Endothelial cell of umbilical vein (primary cell): ENCODE measurements at regions not wholly inside any gene's neighbourhood (a gene's known extent, or its start where the extent isn't known, plus 50 kb on each side); places are given as distances from the start of the nearest gene placed in this dataset.

Experiments used
- CTCF ChIP-seq, 2 donors: IDR thresholded peaks; 1 replicate in 1 of 2; 2 replicates in 1 of 2; pipeline ENCODE4 v1.5.1; 2011; ENCODE audit warnings: low read length in 2 of 2, mild to moderate bottlenecking in 2 of 2, moderate library complexity in 2 of 2, control low read depth in 1 of 2, inconsistent platforms in 1 of 2, low read depth in 1 of 2; ENCODE audit not compliant: insufficient read depth in 1 of 2; ENCODE audit errors: extremely low read depth in 1 of 2
- EZH2 ChIP-seq: IDR thresholded peaks from 2 replicates; pipeline ENCODE4 v1.6.1; 2012; ENCODE audit warnings: borderline replicate concordance, low read depth, mild to moderate bottlenecking, moderate library complexity, low read length, inconsistent platforms; ENCODE audit not compliant: severe bottlenecking
- JUN ChIP-seq: IDR thresholded peaks from 2 replicates; pipeline ENCODE4 v1.6.1; 2011; ENCODE audit warnings: borderline replicate concordance, low read depth; ENCODE audit not compliant: insufficient read length, insufficient read depth
- MAX ChIP-seq: IDR thresholded peaks from 2 replicates; pipeline ENCODE4 v1.6.1; 2011; ENCODE audit not compliant: insufficient read depth, insufficient read length
- MYC ChIP-seq: IDR thresholded peaks from one replicate; pipeline ENCODE4 v1.6.1; 2011; ENCODE audit warnings: mild to moderate bottlenecking, low read depth, low read length
- POLR2A ChIP-seq: IDR thresholded peaks from 2 replicates; pipeline ENCODE4 v1.6.1; 2012; ENCODE audit warnings: low read depth, mild to moderate bottlenecking, control low read depth, low read length
- POLR2AphosphoS5 ChIP-seq: IDR thresholded peaks from 2 replicates; pipeline ENCODE4 v1.6.1; 2012; ENCODE audit warnings: low read depth, mild to moderate bottlenecking, control low read depth, low read length, moderate library complexity; ENCODE audit not compliant: insufficient read depth

GRCh38 chr12:71011261-71011660, 90.7 kb upstream of the PTPRR start:
- TF ChIP-seq CTCF (IDR thresholded peaks at IDR 0.05; ENCODE audit: extremely low read depth in 1 of 2, insufficient read depth in 1 of 2, low read depth in 1 of 2, low read length in 2 of 2) (no peak), EZH2 (no peak), POLR2AphosphoS5 (no peak), MYC (no peak), POLR2A (no peak), MAX (no peak), JUN (no peak)
